HepG2 (cell line): ENCODE measurements at regions not wholly inside any gene's neighbourhood (a gene's known extent, or its start where the extent isn't known, plus 50 kb on each side); places are given as distances from the start of the nearest gene placed in this dataset.

ENCODE experiments used
- CBX2 ChIP-seq, 2 experiments: fragments of 200-600 bp in 1 of 2; sonication (generic); formaldehyde crosslinking in 1 of 2; IDR thresholded peaks; 2 replicates each; pipeline versions ENCODE4 v1.7.0 to v1.8.1; 2018 to 2022; ENCODE audit warnings: low read depth in 2 of 2, low read length in 1 of 2, mild to moderate bottlenecking in 1 of 2, missing genetic modification reagents in 1 of 2
- CREB1 ChIP-seq, 2 experiments: fragments of 450-650 bp in 1 of 2; IDR thresholded peaks; 2 replicates each; pipeline ENCODE4 v1.6.1; 2016 to 2017; ENCODE audit warnings: control low read depth in 1 of 2, mild to moderate bottlenecking in 1 of 2, missing compliant biosample characterization in 1 of 2, missing genetic modification characterization in 1 of 2
- HIVEP1 ChIP-seq: sonication (generic); formaldehyde crosslinking; IDR thresholded peaks from 2 replicates; pipeline ENCODE4 v1.4.0; 2020; ENCODE audit warnings: mild to moderate bottlenecking, missing genetic modification reagents
- HOXA9 ChIP-seq: sonication (generic); formaldehyde crosslinking; IDR thresholded peaks from 2 replicates; pipeline ENCODE4 v1.8.1; 2022; ENCODE audit warnings: missing genetic modification reagents, mild to moderate bottlenecking, moderate library complexity, borderline replicate concordance
- JUND ChIP-seq: sonication (generic); formaldehyde crosslinking; IDR thresholded peaks from 2 replicates; pipeline ENCODE4 v1.8.0; 2022; ENCODE audit warnings: mild to moderate bottlenecking, missing genetic modification reagents
- KLF13 ChIP-seq: sonication (generic); formaldehyde crosslinking; IDR thresholded peaks from 2 replicates; pipeline ENCODE4 v1.4.0; 2020; ENCODE audit warnings: mild to moderate bottlenecking, missing genetic modification reagents
- MXD4 ChIP-seq: IDR thresholded peaks from 2 replicates; pipeline ENCODE4 v1.6.1; 2016; ENCODE audit warnings: mild to moderate bottlenecking, missing biosample characterization, missing genetic modification reagents
- NFIB ChIP-seq: sonication (generic); formaldehyde crosslinking; IDR thresholded peaks from 2 replicates; pipeline ENCODE4 v1.9.0; 2021; ENCODE audit warnings: missing genetic modification reagents, mild to moderate bottlenecking, borderline replicate concordance
- PCBP2 ChIP-seq: fragments of 200-400 bp; formaldehyde crosslinking; optimal IDR thresholded peaks from 2 replicates; pipeline ENCODE3; 2018; ENCODE audit warnings: low read length, low read depth; ENCODE audit not compliant: poor library complexity, severe bottlenecking
- ZNF329 ChIP-seq: sonication (generic); formaldehyde crosslinking; IDR thresholded peaks from 2 replicates; pipeline ENCODE4 v1.9.0; 2021; ENCODE audit warnings: low read depth, mild to moderate bottlenecking, missing genetic modification reagents
- ZNF589 ChIP-seq: sonication (generic); formaldehyde crosslinking; conservative IDR thresholded peaks from 2 replicates; pipeline ENCODE4 v1.8.0; 2022; ENCODE audit warnings: mild to moderate bottlenecking, moderate library complexity, missing genetic modification reagents
- ZSCAN31 ChIP-seq: sonication (generic); formaldehyde crosslinking; IDR thresholded peaks from 2 replicates; pipeline ENCODE4 v1.5.0; 2020; ENCODE audit warnings: low read depth, mild to moderate bottlenecking, missing genetic modification reagents
- TF ChIP-seq, protein P1 (sequence below): sonication (generic); formaldehyde crosslinking; IDR thresholded peaks from 2 replicates; pipeline ENCODE4 v1.5.1; 2020; ENCODE audit warnings: missing genetic modification reagents, mild to moderate bottlenecking, borderline replicate concordance
- TF ChIP-seq, protein P2 (sequence below): sonication (generic); formaldehyde crosslinking; IDR thresholded peaks from 2 replicates; pipeline ENCODE4 v1.4.0; 2020; ENCODE audit warnings: mild to moderate bottlenecking, missing genetic modification reagents
- TF ChIP-seq, protein P3 (sequence below): sonication (generic); formaldehyde crosslinking; conservative IDR thresholded peaks from 2 replicates; pipeline ENCODE4 v1.4.0; 2020; ENCODE audit warnings: missing genetic modification reagents
- TF ChIP-seq, protein P4 (sequence below): sonication (generic); formaldehyde crosslinking; IDR thresholded peaks from 2 replicates; pipeline ENCODE4 v1.8.1; 2023; ENCODE audit warnings: missing genetic modification reagents, mild to moderate bottlenecking, borderline replicate concordance
- TF ChIP-seq, protein P5 (sequence below): sonication (generic); formaldehyde crosslinking; IDR thresholded peaks from 2 replicates; pipeline ENCODE4 v1.4.0; 2020; ENCODE audit warnings: missing genetic modification reagents
- TF ChIP-seq, protein P6 (sequence below): sonication (generic); formaldehyde crosslinking; IDR thresholded peaks from 2 replicates; pipeline ENCODE4 v1.4.0; 2020; ENCODE audit warnings: missing genetic modification reagents, mild to moderate bottlenecking, borderline replicate concordance

DNA sequence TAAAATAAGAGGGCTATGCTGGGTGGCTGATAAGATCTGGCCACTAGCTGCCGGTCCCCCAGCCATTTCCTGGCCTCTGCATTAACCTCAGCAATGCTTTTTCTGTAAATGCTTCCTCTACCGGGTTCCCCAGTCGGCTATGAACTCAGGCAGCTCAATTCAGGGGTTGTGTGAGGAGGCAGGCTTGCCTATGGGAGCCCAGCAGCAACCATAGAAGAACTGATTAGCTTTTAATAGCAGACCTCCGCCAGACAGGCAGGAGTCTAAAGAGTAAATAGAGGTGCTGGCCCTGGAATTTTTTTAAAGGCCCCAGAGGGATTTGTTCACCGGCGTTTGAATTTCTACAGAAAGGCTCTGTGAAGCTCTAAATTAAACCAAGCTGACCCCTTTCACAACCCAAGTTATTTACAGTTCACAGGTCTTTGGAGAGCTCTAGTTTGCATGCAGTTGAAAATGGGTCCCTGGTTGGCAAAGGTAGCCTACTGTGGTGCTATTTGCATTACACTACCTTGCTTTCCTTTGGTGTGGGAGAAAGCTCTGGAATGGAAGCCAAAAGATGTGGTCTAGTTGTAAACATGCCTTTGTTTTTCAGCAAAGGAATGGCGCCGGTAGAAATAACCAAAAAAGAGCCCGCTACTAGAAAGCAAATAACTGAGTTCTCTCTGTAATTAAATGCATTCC, 289.7 kb upstream of the SEMA6A start (continued):
- TF ChIP-seq, protein P1, sequence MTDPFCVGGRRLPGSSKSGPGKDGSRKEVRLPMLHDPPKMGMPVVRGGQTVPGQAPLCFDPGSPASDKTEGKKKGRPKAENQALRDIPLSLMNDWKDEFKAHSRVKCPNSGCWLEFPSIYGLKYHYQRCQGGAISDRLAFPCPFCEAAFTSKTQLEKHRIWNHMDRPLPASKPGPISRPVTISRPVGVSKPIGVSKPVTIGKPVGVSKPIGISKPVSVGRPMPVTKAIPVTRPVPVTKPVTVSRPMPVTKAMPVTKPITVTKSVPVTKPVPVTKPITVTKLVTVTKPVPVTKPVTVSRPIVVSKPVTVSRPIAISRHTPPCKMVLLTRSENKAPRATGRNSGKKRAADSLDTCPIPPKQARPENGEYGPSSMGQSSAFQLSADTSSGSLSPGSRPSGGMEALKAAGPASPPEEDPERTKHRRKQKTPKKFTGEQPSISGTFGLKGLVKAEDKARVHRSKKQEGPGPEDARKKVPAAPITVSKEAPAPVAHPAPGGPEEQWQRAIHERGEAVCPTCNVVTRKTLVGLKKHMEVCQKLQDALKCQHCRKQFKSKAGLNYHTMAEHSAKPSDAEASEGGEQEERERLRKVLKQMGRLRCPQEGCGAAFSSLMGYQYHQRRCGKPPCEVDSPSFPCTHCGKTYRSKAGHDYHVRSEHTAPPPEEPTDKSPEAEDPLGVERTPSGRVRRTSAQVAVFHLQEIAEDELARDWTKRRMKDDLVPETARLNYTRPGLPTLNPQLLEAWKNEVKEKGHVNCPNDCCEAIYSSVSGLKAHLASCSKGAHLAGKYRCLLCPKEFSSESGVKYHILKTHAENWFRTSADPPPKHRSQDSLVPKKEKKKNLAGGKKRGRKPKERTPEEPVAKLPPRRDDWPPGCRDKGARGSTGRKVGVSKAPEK (CRISPR knock-in tag), result no peak
- TF ChIP-seq ZNF589 (CRISPR knock-in tag) (no peak), PCBP2 (no peak), HOXA9 (CRISPR knock-in tag) (no peak), ZSCAN31 (CRISPR knock-in tag) (no peak), HIVEP1 (CRISPR knock-in tag) (no peak), CBX2 (IDR thresholded peaks at IDR 0.05; ENCODE audit: low read depth, low read length) (no peak), CBX2 (CRISPR knock-in tag; IDR thresholded peaks at IDR 0.05; ENCODE audit: low read depth) (no peak), KLF13 (no peak), CREB1 (IDR thresholded peaks at IDR 0.05) (no peak), CREB1 (CRISPR knock-in tag; IDR thresholded peaks at IDR 0.05) (no peak), MXD4 (CRISPR knock-in tag) (no peak), ZNF329 (CRISPR knock-in tag) (no peak), JUND (no peak), NFIB (CRISPR knock-in tag) (no peak)
- TF ChIP-seq, protein P2, sequence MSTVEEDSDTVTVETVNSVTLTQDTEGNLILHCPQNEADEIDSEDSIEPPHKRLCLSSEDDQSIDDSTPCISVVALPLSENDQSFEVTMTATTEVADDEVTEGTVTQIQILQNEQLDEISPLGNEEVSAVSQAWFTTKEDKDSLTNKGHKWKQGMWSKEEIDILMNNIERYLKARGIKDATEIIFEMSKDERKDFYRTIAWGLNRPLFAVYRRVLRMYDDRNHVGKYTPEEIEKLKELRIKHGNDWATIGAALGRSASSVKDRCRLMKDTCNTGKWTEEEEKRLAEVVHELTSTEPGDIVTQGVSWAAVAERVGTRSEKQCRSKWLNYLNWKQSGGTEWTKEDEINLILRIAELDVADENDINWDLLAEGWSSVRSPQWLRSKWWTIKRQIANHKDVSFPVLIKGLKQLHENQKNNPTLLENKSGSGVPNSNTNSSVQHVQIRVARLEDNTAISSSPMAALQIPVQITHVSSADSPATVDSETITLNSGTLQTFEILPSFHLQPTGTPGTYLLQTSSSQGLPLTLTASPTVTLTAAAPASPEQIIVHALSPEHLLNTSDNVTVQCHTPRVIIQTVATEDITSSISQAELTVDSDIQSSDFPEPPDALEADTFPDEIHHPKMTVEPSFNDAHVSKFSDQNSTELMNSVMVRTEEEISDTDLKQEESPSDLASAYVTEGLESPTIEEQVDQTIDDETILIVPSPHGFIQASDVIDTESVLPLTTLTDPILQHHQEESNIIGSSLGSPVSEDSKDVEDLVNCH, result no peak
- TF ChIP-seq, protein P3, sequence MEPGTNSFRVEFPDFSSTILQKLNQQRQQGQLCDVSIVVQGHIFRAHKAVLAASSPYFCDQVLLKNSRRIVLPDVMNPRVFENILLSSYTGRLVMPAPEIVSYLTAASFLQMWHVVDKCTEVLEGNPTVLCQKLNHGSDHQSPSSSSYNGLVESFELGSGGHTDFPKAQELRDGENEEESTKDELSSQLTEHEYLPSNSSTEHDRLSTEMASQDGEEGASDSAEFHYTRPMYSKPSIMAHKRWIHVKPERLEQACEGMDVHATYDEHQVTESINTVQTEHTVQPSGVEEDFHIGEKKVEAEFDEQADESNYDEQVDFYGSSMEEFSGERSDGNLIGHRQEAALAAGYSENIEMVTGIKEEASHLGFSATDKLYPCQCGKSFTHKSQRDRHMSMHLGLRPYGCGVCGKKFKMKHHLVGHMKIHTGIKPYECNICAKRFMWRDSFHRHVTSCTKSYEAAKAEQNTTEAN (CRISPR knock-in tag), result peak; percentile 96
- TF ChIP-seq, protein P4, sequence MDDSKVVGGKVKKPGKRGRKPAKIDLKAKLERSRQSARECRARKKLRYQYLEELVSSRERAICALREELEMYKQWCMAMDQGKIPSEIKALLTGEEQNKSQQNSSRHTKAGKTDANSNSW (CRISPR knock-in tag), result no peak
- TF ChIP-seq, protein P5, sequence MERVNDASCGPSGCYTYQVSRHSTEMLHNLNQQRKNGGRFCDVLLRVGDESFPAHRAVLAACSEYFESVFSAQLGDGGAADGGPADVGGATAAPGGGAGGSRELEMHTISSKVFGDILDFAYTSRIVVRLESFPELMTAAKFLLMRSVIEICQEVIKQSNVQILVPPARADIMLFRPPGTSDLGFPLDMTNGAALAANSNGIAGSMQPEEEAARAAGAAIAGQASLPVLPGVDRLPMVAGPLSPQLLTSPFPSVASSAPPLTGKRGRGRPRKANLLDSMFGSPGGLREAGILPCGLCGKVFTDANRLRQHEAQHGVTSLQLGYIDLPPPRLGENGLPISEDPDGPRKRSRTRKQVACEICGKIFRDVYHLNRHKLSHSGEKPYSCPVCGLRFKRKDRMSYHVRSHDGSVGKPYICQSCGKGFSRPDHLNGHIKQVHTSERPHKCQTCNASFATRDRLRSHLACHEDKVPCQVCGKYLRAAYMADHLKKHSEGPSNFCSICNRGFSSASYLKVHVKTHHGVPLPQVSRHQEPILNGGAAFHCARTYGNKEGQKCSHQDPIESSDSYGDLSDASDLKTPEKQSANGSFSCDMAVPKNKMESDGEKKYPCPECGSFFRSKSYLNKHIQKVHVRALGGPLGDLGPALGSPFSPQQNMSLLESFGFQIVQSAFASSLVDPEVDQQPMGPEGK (CRISPR knock-in tag), result no peak
- TF ChIP-seq, protein P6, sequence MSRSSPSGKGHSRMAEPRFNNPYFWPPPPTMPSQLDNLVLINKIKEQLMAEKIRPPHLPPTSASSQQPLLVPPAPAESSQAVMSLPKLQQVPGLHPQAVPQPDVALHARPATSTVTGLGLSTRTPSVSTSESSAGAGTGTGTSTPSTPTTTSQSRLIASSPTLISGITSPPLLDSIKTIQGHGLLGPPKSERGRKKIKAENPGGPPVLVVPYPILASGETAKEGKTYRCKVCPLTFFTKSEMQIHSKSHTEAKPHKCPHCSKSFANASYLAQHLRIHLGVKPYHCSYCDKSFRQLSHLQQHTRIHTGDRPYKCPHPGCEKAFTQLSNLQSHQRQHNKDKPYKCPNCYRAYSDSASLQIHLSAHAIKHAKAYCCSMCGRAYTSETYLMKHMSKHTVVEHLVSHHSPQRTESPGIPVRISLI (CRISPR knock-in tag), result peak; percentile 63; the same call in 1 of the 2 replicates
